ENCODE measurements at regions not wholly inside any gene's neighbourhood (a gene's known extent, or its start where the extent isn't known, plus 50 kb on each side); places are given as distances from the start of the nearest gene placed in this dataset.

- intact Hi-C loops (cut with micrococcal nuclease), result no loop called here
Measured at GRCh38 chr3:84042399-84043106, 916.2 kb upstream of the CADM2 start.

GRCh38 chr3:84066915-84067314, 891.9 kb upstream of the CADM2 start:
- intact Hi-C loops (cut with micrococcal nuclease), result no loop called here

- intact Hi-C loops (cut with micrococcal nuclease), result no loop called here
Measured at GRCh38 chr3:84073664-84074063, 885.1 kb upstream of the CADM2 start.

GRCh38 chr3:84074767-84075166, 884.0 kb upstream of the CADM2 start:
- intact Hi-C loops (cut with micrococcal nuclease), result no loop called here

GRCh38 chr3:84077479-84077878, 881.3 kb upstream of the CADM2 start:
- intact Hi-C loops (cut with micrococcal nuclease), result no loop called here

GRCh38 chr3:84082726-84083125, 876.1 kb upstream of the CADM2 start:
- intact Hi-C loops (cut with micrococcal nuclease), result no loop called here

- intact Hi-C loops (cut with micrococcal nuclease), result no loop called here
Measured at GRCh38 chr3:84092907-84093306, 865.9 kb upstream of the CADM2 start.

- intact Hi-C loops (cut with micrococcal nuclease), result no loop called here
Measured at GRCh38 chr3:84096188-84096587, 862.6 kb upstream of the CADM2 start.

- intact Hi-C loops (cut with micrococcal nuclease), result no loop called here
Measured at GRCh38 chr3:84100861-84101260, 857.9 kb upstream of the CADM2 start.

GRCh38 chr3:84108442-84108971, 850.3 kb upstream of the CADM2 start:
- intact Hi-C loops (cut with micrococcal nuclease), result no loop called here

- intact Hi-C loops (cut with micrococcal nuclease), result no loop called here
Measured at GRCh38 chr3:84109911-84110310, 848.9 kb upstream of the CADM2 start.

GRCh38 chr3:84110787-84111186, 848.0 kb upstream of the CADM2 start:
- intact Hi-C loops (cut with micrococcal nuclease), result no loop called here

GRCh38 chr3:84125201-84125721, 833.5 kb upstream of the CADM2 start:
- intact Hi-C loops (cut with micrococcal nuclease), result no loop called here

- intact Hi-C loops (cut with micrococcal nuclease), result no loop called here
Measured at GRCh38 chr3:84125760-84126159, 833.0 kb upstream of the CADM2 start.

- intact Hi-C loops (cut with micrococcal nuclease), result no loop called here
Measured at GRCh38 chr3:84126160-84126559, 832.6 kb upstream of the CADM2 start.

- intact Hi-C loops (cut with micrococcal nuclease), result no loop called here
Measured at GRCh38 chr3:84128024-84128423, 830.8 kb upstream of the CADM2 start.

- intact Hi-C loops (cut with micrococcal nuclease), result no loop called here
Measured at GRCh38 chr3:84136425-84136824, 822.4 kb upstream of the CADM2 start.

GRCh38 chr3:84140631-84141030, 818.2 kb upstream of the CADM2 start:
- intact Hi-C loops (cut with micrococcal nuclease), result no loop called here

GRCh38 chr3:84141571-84141970, 817.2 kb upstream of the CADM2 start:
- intact Hi-C loops (cut with micrococcal nuclease), result no loop called here

GRCh38 chr3:84165328-84165727, 793.5 kb upstream of the CADM2 start:
- intact Hi-C loops (cut with micrococcal nuclease), result no loop called here

GRCh38 chr3:84175449-84175848, 783.3 kb upstream of the CADM2 start:
- intact Hi-C loops (cut with micrococcal nuclease), result no loop called here

- intact Hi-C loops (cut with micrococcal nuclease), result no loop called here
Measured at GRCh38 chr3:84184937-84185336, 773.9 kb upstream of the CADM2 start.

GRCh38 chr3:84194029-84194428, 764.8 kb upstream of the CADM2 start:
- intact Hi-C loops (cut with micrococcal nuclease), result no loop called here
